Uterus (tissue), 3 donors: ENCODE measurements at regions not wholly inside any gene's neighbourhood (a gene's known extent, or its start where the extent isn't known, plus 50 kb on each side); places are given as distances from the start of the nearest gene placed in this dataset.

Experiments
- DNase-seq, 2 donors: peaks; one replicate each; pipeline ENCODE4 v3.0.0-alpha.2; 2019 to 2020
- H3K27ac ChIP-seq, 2 donors: fragments of 200-600 bp; sonication (generic); 1 replicate in 1 of 2; 2 replicates in 1 of 2; pipeline ENCODE4 v1.5.1; 2016 to 2018
- H3K27me3 ChIP-seq, 2 donors: fragments of 200-600 bp; sonication (generic); one replicate each; pipeline ENCODE4 v1.5.1; 2018 to 2019; ENCODE audit warnings: control low read depth in 1 of 2
- H3K36me3 ChIP-seq, 2 donors: fragments of 200-600 bp; sonication (generic); one replicate each; pipeline ENCODE4 v1.5.1; 2019; ENCODE audit warnings: control low read depth in 1 of 2
- H3K4me1 ChIP-seq, 2 donors: fragments of 200-600 bp; sonication (generic); one replicate each; pipeline ENCODE4 v1.5.1; 2018 to 2019; ENCODE audit warnings: control low read depth in 1 of 2
- H3K4me3 ChIP-seq, 2 donors: fragments of 200-600 bp; sonication (generic); 1 replicate in 1 of 2; 2 replicates in 1 of 2; pipeline ENCODE4 v1.5.1; 2018 to 2019; ENCODE audit warnings: mild to moderate bottlenecking in 1 of 2
- H3K9me3 ChIP-seq, 2 donors: fragments of 200-600 bp; sonication (generic); one replicate each; pipeline ENCODE4 v1.5.1; 2019; ENCODE audit warnings: control low read depth in 1 of 2
- POLR2A ChIP-seq, 2 donors: fragments of 450-650 bp; IDR thresholded peaks; one replicate each; pipeline ENCODE4 v1.6.1; 2016; ENCODE audit warnings: antibody characterized with exemption in 2 of 2, mild to moderate bottlenecking in 1 of 2, moderate library complexity in 1 of 2
- intact Hi-C: fragments of 100-400 bp; cut with DNase I; formaldehyde crosslinking; loops from one replicate; pipeline ENCODE4 v1.15.1; 2023; ENCODE audit warnings: low total_unique reads
- TF ChIP-seq, protein P1 (sequence below), 4 experiments: fragments of 200-600 bp in 2 of 4; fragments of 450-650 bp in 2 of 4; sonication (generic) in 2 of 4; IDR thresholded peaks; one replicate each; pipeline ENCODE4 v1.5.1; 2016 to 2019; ENCODE audit warnings: antibody characterized with exemption in 4 of 4, mild to moderate bottlenecking in 2 of 4, moderate library complexity in 1 of 4
- donor health status: DM: yes; HTN: yes; CAD: no.

DNA sequence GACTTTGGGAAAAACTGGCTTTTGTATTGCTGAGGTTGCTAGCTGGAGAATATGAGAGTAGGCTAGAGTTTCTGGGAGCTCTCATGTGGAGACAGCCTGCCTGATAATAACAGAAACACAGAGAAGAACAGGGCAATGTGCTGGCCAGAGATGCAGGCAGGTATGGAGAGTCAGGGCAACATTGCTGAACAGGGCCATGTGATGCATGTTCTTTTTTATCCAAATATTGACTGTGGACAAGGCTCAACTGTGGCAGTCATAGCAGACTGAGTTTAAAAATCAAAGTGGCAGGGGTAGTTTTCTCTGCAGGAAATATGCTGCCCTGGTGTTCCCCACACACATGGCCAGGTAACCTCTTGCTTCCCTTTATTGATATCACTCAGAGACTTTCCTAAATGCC, 381.1 kb downstream of the RASEF start:
- H3K27me3 ChIP-seq = no peaks in the 10 kb centered on the region
- intact Hi-C loops = no loop called here

DNA sequence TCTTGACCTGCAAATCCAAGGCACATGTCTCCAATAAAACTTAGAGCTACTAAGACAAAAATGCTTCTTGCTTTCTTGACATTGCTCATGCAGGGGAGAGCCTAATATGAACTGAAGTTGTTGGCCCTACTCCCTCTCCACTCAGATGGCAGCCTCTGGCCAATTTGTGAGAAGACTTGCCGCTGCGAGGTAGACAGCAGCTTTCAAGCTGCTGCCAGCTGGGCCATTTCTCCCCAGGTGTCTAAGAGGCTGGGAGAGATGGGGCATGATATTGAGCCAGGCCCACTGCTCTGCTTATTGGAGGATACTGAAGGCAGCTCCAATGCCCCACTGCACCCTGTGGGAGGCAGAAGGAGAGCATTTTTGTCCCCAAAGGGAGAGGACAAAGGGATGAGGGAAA, 380.5 kb downstream of the RASEF start:
- DNase-seq = no peak
- Histone ChIP-seq H3K27ac (no peak overlapping the region), H3K4me3 (no peak overlapping the region), H3K9me3 (no peaks in the 10 kb centered on the region), H3K4me1 (no peaks in the 10 kb centered on the region), H3K36me3 (no peaks in the 10 kb centered on the region), H3K27me3 (no peaks in the 10 kb centered on the region)
- intact Hi-C loops = no loop called here
- TF ChIP-seq, protein P1, sequence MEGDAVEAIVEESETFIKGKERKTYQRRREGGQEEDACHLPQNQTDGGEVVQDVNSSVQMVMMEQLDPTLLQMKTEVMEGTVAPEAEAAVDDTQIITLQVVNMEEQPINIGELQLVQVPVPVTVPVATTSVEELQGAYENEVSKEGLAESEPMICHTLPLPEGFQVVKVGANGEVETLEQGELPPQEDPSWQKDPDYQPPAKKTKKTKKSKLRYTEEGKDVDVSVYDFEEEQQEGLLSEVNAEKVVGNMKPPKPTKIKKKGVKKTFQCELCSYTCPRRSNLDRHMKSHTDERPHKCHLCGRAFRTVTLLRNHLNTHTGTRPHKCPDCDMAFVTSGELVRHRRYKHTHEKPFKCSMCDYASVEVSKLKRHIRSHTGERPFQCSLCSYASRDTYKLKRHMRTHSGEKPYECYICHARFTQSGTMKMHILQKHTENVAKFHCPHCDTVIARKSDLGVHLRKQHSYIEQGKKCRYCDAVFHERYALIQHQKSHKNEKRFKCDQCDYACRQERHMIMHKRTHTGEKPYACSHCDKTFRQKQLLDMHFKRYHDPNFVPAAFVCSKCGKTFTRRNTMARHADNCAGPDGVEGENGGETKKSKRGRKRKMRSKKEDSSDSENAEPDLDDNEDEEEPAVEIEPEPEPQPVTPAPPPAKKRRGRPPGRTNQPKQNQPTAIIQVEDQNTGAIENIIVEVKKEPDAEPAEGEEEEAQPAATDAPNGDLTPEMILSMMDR (IDR thresholded peaks at IDR 0.05) = no peak
- no peak for TF ChIP-seq POLR2A (IDR thresholded peaks at IDR 0.05)

More for the DNA sequence above, 381.1 kb downstream of the RASEF start:
- H3K4me3 ChIP-seq = no peak overlapping the region
- TF ChIP-seq, protein P1 (IDR thresholded peaks at IDR 0.05) = no peak
- no peak for TF ChIP-seq POLR2A (IDR thresholded peaks at IDR 0.05)
- no peak overlapping the region for H3K27ac ChIP-seq
- H3K9me3 ChIP-seq = no peaks in the 10 kb centered on the region
- H3K36me3 ChIP-seq = no peaks in the 10 kb centered on the region
- H3K4me1 ChIP-seq = no peaks in the 10 kb centered on the region
- DNase-seq = no peak

DNA sequence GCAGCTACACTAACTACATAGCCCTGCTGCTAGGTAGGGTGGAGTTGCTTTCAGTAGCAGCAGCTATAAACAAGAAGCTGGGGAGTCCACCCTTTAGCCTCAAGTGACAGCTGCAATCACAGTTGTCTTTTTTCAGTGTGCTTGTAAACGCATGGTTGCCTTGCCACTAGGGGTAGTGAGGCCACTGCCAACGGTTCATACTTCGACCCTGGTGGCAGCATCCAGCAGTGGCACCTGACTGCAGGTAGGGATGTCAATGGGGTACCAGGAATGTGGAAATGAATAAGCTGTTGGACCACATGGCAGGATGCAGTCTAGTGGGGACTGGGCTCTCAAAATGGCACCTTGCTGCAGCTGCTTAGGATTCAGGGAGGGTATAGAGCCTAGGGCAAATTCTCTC, 367.2 kb downstream of the RASEF start:
- TF ChIP-seq POLR2A (IDR thresholded peaks at IDR 0.05) = no peak
- TF ChIP-seq, protein P1 (IDR thresholded peaks at IDR 0.05) = no peak
- Histone ChIP-seq H3K27ac (no peak overlapping the region), H3K36me3 (no peaks in the 10 kb centered on the region), H3K9me3 (no peaks in the 10 kb centered on the region), H3K27me3 (no peaks in the 10 kb centered on the region), H3K4me1 (no peaks in the 10 kb centered on the region), H3K4me3 (no peak overlapping the region)
- intact Hi-C loops = no loop called here
- DNase-seq = no peak

DNA sequence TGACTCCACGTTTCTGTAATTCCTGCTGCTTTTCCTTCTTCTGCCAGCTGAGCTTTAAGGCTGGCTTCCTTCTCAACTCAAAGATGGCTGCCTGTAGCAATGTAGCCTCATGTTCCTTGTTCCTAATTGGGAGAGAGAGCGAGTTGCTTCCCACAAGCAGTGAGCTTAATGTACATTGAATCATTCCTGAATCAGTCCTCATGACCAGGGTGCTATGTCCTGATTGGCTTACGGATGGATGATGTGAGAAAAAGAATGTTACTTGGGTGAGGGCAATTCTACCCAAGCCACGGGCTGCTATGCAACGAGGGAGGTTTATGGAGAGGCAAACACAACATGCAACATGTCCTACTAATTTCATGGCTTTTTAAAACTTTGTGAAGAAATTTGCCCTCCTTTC, 356.2 kb downstream of the RASEF start:
- Histone ChIP-seq H3K27me3 (no peaks in the 10 kb centered on the region), H3K4me3 (no peak overlapping the region), H3K4me1 (no peaks in the 10 kb centered on the region), H3K9me3 (no peaks in the 10 kb centered on the region), H3K27ac (no peak overlapping the region), H3K36me3 (no peaks in the 10 kb centered on the region)
- intact Hi-C loops = no loop called here
- no peak for DNase-seq
- TF ChIP-seq, protein P1 (IDR thresholded peaks at IDR 0.05) = no peak
- TF ChIP-seq POLR2A (IDR thresholded peaks at IDR 0.05) = no peak

DNA sequence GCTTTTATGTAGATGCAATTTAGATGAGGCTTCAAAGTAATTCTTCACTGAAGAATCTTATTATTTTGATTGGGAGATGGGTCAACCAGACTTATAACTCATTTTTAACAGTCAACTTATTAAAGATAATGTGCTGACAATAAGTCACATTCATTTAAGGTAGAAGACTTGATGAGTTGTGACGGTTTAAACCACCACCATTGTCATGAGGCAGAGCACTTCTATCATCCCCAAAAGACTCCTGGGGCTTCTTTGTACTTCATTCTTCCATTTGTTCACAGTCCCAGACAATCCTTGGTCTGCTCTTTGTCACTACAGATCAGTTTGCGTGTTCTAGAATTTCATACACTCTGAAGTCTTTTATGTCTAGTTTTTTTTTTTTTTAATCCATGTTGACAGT, 346.1 kb downstream of the RASEF start:
- no peaks in the 10 kb centered on the region for H3K36me3 ChIP-seq
- H3K27ac ChIP-seq = no peak overlapping the region
- H3K4me1 ChIP-seq = no peaks in the 10 kb centered on the region
- TF ChIP-seq, protein P1 (IDR thresholded peaks at IDR 0.05) = no peak
- TF ChIP-seq POLR2A (IDR thresholded peaks at IDR 0.05) = no peak
- H3K9me3 ChIP-seq = no peaks in the 10 kb centered on the region
- H3K4me3 ChIP-seq = no peak overlapping the region
- intact Hi-C loops = no loop called here
- DNase-seq = no peak
- H3K27me3 ChIP-seq = no peaks in the 10 kb centered on the region
